ENCODE measurements at regions not wholly inside any gene's neighbourhood (a gene's known extent, or its start where the extent isn't known, plus 50 kb on each side); places are given as distances from the start of the nearest gene placed in this dataset.

DNA sequence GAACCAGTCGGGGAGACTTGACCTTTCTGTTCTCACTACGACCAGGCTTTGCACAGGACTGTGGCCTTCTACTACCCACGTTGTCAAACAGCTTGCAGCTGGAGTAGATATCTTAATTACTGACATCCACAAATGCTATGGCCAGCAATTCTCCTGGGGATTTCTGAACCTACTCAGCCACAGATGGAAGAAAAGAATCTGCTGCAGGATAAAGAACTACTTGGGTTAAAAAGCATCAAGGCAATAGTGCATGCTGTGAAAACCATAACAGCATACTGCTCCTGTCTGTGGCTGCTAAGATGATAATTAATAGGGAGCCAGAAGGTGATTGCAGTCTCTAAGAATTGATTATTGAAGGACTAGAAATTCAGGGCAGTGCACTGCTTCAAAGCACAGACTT is 859.2 kb upstream of the SEMA6D start:
- Histone ChIP-seq H3K27ac (ENCODE audit: low read depth in 1 of 2, low read length in 2 of 2) (no peak overlapping the region), H3K9ac (ENCODE audit: low read depth in 1 of 2, low read length in 2 of 2) (no peak overlapping the region), H3K4me3 (ENCODE audit: low read depth in 1 of 3, low read length in 3 of 3) (no peak overlapping the region), H3K27me3 (ENCODE audit: control insufficient read depth in 4 of 4, insufficient read depth in 4 of 4, low read length in 3 of 4) (no peaks in the 10 kb centered on the region), H3K9me3 (ENCODE audit: control insufficient read depth in 4 of 4, low read length in 3 of 4) (peaks cover 0 to 6% (median 0%) of the 10 kb centered on the region in 4 donors), H3K36me3 (ENCODE audit: control insufficient read depth in 4 of 4, insufficient read depth in 3 of 4, low read depth in 1 of 4, low read length in 3 of 4) (no peaks in the 10 kb centered on the region), H3K4me1 (ENCODE audit: control insufficient read depth in 4 of 4, insufficient read depth in 4 of 4, low read length in 3 of 4) (no peaks in the 10 kb centered on the region)
- no peak for DNase-seq (ENCODE audit: low spot score)
- TF ChIP-seq SP1 (IDR thresholded peaks at IDR 0.05) (no peak), YY1 (IDR thresholded peaks at IDR 0.05) (no peak), FOXA1 (IDR thresholded peaks at IDR 0.05) (no peak), JUND (IDR thresholded peaks at IDR 0.05) (no peak), RXRA (IDR thresholded peaks at IDR 0.05) (no peak), HNF4A (conservative IDR thresholded peaks at IDR 0.05) (no peak), RAD21 (IDR thresholded peaks at IDR 0.05) (no peak), HNF4G (IDR thresholded peaks at IDR 0.05) (no peak), NR2F2 (IDR thresholded peaks at IDR 0.05) (no peak), FOXA2 (IDR thresholded peaks at IDR 0.05) (no peak), TAF1 (conservative IDR thresholded peaks at IDR 0.05) (no peak), EGR1 (IDR thresholded peaks at IDR 0.05; ENCODE audit: low read depth in 2 of 2) (no peak), GABPA (IDR thresholded peaks at IDR 0.05 in 1 of 2, conservative IDR thresholded peaks at IDR 0.05 in 1 of 2) (no peak)
- TF ChIP-seq, protein P1, sequence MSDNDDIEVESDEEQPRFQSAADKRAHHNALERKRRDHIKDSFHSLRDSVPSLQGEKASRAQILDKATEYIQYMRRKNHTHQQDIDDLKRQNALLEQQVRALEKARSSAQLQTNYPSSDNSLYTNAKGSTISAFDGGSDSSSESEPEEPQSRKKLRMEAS (IDR thresholded peaks at IDR 0.05), result no peak
- TF ChIP-seq, protein P2, sequence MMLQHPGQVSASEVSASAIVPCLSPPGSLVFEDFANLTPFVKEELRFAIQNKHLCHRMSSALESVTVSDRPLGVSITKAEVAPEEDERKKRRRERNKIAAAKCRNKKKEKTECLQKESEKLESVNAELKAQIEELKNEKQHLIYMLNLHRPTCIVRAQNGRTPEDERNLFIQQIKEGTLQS (IDR thresholded peaks at IDR 0.05), result no peak
- TF ChIP-seq, protein P3, sequence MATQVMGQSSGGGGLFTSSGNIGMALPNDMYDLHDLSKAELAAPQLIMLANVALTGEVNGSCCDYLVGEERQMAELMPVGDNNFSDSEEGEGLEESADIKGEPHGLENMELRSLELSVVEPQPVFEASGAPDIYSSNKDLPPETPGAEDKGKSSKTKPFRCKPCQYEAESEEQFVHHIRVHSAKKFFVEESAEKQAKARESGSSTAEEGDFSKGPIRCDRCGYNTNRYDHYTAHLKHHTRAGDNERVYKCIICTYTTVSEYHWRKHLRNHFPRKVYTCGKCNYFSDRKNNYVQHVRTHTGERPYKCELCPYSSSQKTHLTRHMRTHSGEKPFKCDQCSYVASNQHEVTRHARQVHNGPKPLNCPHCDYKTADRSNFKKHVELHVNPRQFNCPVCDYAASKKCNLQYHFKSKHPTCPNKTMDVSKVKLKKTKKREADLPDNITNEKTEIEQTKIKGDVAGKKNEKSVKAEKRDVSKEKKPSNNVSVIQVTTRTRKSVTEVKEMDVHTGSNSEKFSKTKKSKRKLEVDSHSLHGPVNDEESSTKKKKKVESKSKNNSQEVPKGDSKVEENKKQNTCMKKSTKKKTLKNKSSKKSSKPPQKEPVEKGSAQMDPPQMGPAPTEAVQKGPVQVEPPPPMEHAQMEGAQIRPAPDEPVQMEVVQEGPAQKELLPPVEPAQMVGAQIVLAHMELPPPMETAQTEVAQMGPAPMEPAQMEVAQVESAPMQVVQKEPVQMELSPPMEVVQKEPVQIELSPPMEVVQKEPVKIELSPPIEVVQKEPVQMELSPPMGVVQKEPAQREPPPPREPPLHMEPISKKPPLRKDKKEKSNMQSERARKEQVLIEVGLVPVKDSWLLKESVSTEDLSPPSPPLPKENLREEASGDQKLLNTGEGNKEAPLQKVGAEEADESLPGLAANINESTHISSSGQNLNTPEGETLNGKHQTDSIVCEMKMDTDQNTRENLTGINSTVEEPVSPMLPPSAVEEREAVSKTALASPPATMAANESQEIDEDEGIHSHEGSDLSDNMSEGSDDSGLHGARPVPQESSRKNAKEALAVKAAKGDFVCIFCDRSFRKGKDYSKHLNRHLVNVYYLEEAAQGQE (IDR thresholded peaks at IDR 0.05), result no peak
- TF ChIP-seq, protein P4, sequence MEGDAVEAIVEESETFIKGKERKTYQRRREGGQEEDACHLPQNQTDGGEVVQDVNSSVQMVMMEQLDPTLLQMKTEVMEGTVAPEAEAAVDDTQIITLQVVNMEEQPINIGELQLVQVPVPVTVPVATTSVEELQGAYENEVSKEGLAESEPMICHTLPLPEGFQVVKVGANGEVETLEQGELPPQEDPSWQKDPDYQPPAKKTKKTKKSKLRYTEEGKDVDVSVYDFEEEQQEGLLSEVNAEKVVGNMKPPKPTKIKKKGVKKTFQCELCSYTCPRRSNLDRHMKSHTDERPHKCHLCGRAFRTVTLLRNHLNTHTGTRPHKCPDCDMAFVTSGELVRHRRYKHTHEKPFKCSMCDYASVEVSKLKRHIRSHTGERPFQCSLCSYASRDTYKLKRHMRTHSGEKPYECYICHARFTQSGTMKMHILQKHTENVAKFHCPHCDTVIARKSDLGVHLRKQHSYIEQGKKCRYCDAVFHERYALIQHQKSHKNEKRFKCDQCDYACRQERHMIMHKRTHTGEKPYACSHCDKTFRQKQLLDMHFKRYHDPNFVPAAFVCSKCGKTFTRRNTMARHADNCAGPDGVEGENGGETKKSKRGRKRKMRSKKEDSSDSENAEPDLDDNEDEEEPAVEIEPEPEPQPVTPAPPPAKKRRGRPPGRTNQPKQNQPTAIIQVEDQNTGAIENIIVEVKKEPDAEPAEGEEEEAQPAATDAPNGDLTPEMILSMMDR (IDR thresholded peaks at IDR 0.05; ENCODE audit: low read depth, low read length, missing input control), result no peak
- TF ChIP-seq, protein P5, sequence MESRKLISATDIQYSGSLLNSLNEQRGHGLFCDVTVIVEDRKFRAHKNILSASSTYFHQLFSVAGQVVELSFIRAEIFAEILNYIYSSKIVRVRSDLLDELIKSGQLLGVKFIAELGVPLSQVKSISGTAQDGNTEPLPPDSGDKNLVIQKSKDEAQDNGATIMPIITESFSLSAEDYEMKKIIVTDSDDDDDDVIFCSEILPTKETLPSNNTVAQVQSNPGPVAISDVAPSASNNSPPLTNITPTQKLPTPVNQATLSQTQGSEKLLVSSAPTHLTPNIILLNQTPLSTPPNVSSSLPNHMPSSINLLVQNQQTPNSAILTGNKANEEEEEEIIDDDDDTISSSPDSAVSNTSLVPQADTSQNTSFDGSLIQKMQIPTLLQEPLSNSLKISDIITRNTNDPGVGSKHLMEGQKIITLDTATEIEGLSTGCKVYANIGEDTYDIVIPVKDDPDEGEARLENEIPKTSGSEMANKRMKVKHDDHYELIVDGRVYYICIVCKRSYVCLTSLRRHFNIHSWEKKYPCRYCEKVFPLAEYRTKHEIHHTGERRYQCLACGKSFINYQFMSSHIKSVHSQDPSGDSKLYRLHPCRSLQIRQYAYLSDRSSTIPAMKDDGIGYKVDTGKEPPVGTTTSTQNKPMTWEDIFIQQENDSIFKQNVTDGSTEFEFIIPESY (IDR thresholded peaks at IDR 0.05), result no peak
- 57% methylated on average over 3 of the region's 3 CpGs for WGBS
